ENCODE measurements at regions not wholly inside any gene's neighbourhood (a gene's known extent, or its start where the extent isn't known, plus 50 kb on each side); places are given as distances from the start of the nearest gene placed in this dataset.

GRCh38 chr15:29457729-29458128, 188.1 kb upstream of the NSMCE3 start:
- Histone ChIP-seq H3K4me2 (ENCODE audit: low read length, poor library complexity, severe bottlenecking) (no peak overlapping the region), H3K14ac (ENCODE audit: low read length in 2 of 2) (no peak overlapping the region), H3K4me1 (ENCODE audit: control insufficient read depth, insufficient read depth, low read depth, low read length) (peaks cover 3% of the 10 kb centered on the region), H3K23ac (ENCODE audit: low read length in 2 of 2) (no peak overlapping the region), H2BK120ac (ENCODE audit: low read depth, low read length) (no peak overlapping the region), H3K18ac (ENCODE audit: low read depth in 1 of 2, low read length in 2 of 2) (no peak overlapping the region), H3K27me3 (ENCODE audit: control insufficient read depth in 1 of 2, insufficient read depth in 1 of 2, low read length in 2 of 2) (peaks cover 0 to 9% of the 10 kb centered on the region in 2 experiments), H3K27ac (ENCODE audit: low read length, poor library complexity, severe bottlenecking) (no peak overlapping the region), H3K4me3 (ENCODE audit: insufficient read depth in 1 of 2, low read depth in 1 of 2, low read length in 2 of 2) (no peak overlapping the region), H4K8ac (ENCODE audit: low read length) (no peak overlapping the region), H2AFZ (ENCODE audit: low read depth, low read length) (no peak overlapping the region), H2BK12ac (ENCODE audit: low read length in 2 of 2) (no peak overlapping the region), H2BK5ac (ENCODE audit: low read depth, low read length, poor library complexity, severe bottlenecking) (no peak overlapping the region), H3K79me1 (replicated peaks; ENCODE audit: low read length, poor library complexity, severe bottlenecking) (peaks cover 3% of the 10 kb centered on the region), H4K91ac (ENCODE audit: low read length) (no peak overlapping the region), H3K9me3 (ENCODE audit: control insufficient read depth, low read length) (no peaks in the 10 kb centered on the region), H3K36me3 (ENCODE audit: control insufficient read depth in 1 of 2, insufficient read depth in 2 of 2, low read depth in 1 of 2, low read length in 2 of 2) (no peaks in the 10 kb centered on the region), H2BK15ac (ENCODE audit: low read depth, poor library complexity, severe bottlenecking) (no peak overlapping the region), H3K9ac (ENCODE audit: low read length) (no peak overlapping the region), H2AK5ac (ENCODE audit: low read length, severe bottlenecking) (no peak overlapping the region), H3K4ac (ENCODE audit: low read depth in 1 of 2, low read length in 2 of 2) (no peak overlapping the region)
- DNase-seq, result no peak
- WGBS, result 64% methylated on average over 6 of the region's 6 CpGs

- H3K4me3 ChIP-seq (ENCODE audit: insufficient read depth in 1 of 2, low read depth in 1 of 2, low read length in 2 of 2), result no peak overlapping the region
- H3K4ac ChIP-seq (ENCODE audit: low read depth in 1 of 2, low read length in 2 of 2), result no peak overlapping the region
- no peak overlapping the region for H2BK5ac ChIP-seq (ENCODE audit: low read depth, low read length, poor library complexity, severe bottlenecking)
- no peak overlapping the region for H4K8ac ChIP-seq (ENCODE audit: low read length)
- no peak overlapping the region for H2AFZ ChIP-seq (ENCODE audit: low read depth, low read length)
- no peak overlapping the region for H3K14ac ChIP-seq (ENCODE audit: low read length in 2 of 2)
- H2BK12ac ChIP-seq (ENCODE audit: low read length in 2 of 2), result no peak overlapping the region
- H3K18ac ChIP-seq (ENCODE audit: low read depth in 1 of 2, low read length in 2 of 2), result no peak overlapping the region
- WGBS, result 68% methylated on average over 8 of the region's 8 CpGs
- H3K9ac ChIP-seq (ENCODE audit: low read length), result no peak overlapping the region
- H3K79me1 ChIP-seq (replicated peaks; ENCODE audit: low read length, poor library complexity, severe bottlenecking), result peaks cover 3% of the 10 kb centered on the region
- H3K23ac ChIP-seq (ENCODE audit: low read length in 2 of 2), result no peak overlapping the region
- no peak overlapping the region for H2BK120ac ChIP-seq (ENCODE audit: low read depth, low read length)
- no peaks in the 10 kb centered on the region for H3K36me3 ChIP-seq (ENCODE audit: control insufficient read depth in 1 of 2, insufficient read depth in 2 of 2, low read depth in 1 of 2, low read length in 2 of 2)
- H3K9me3 ChIP-seq (ENCODE audit: control insufficient read depth, low read length), result no peaks in the 10 kb centered on the region
- no peak for DNase-seq
- H3K27me3 ChIP-seq (ENCODE audit: control insufficient read depth in 1 of 2, insufficient read depth in 1 of 2, low read length in 2 of 2), result peaks cover 0 to 9% of the 10 kb centered on the region in 2 experiments
- no peak overlapping the region for H3K4me2 ChIP-seq (ENCODE audit: low read length, poor library complexity, severe bottlenecking)
- H3K4me1 ChIP-seq (ENCODE audit: control insufficient read depth, insufficient read depth, low read depth, low read length), result peaks cover 4% of the 10 kb centered on the region
- no peak overlapping the region for H3K27ac ChIP-seq (ENCODE audit: low read length, poor library complexity, severe bottlenecking)
- H4K91ac ChIP-seq (ENCODE audit: low read length), result no peak overlapping the region
- no peak overlapping the region for H2AK5ac ChIP-seq (ENCODE audit: low read length, severe bottlenecking)
- H2BK15ac ChIP-seq (ENCODE audit: low read depth, poor library complexity, severe bottlenecking), result no peak overlapping the region
These were observed 187.3 kb upstream of the NSMCE3 start for GRCh38 chr15:29456964-29457363.

GRCh38 chr15:29456255-29456654, 186.6 kb upstream of the NSMCE3 start:
- Histone ChIP-seq H2BK12ac (ENCODE audit: low read length in 2 of 2) (no peak overlapping the region), H2BK5ac (ENCODE audit: low read depth, low read length, poor library complexity, severe bottlenecking) (no peak overlapping the region), H3K9ac (ENCODE audit: low read length) (no peak overlapping the region), H4K8ac (ENCODE audit: low read length) (no peak overlapping the region), H3K4me3 (ENCODE audit: insufficient read depth in 1 of 2, low read depth in 1 of 2, low read length in 2 of 2) (no peak overlapping the region), H2AFZ (ENCODE audit: low read depth, low read length) (no peak overlapping the region), H3K36me3 (ENCODE audit: control insufficient read depth in 1 of 2, insufficient read depth in 2 of 2, low read depth in 1 of 2, low read length in 2 of 2) (no peaks in the 10 kb centered on the region), H3K4ac (ENCODE audit: low read depth in 1 of 2, low read length in 2 of 2) (no peak overlapping the region), H2AK5ac (ENCODE audit: low read length, severe bottlenecking) (no peak overlapping the region), H3K14ac (ENCODE audit: low read length in 2 of 2) (no peak overlapping the region), H3K23ac (ENCODE audit: low read length in 2 of 2) (no peak overlapping the region), H3K4me2 (ENCODE audit: low read length, poor library complexity, severe bottlenecking) (no peak overlapping the region), H3K27me3 (ENCODE audit: control insufficient read depth in 1 of 2, insufficient read depth in 1 of 2, low read length in 2 of 2) (peaks cover 0 to 9% of the 10 kb centered on the region in 2 experiments), H2BK15ac (ENCODE audit: low read depth, poor library complexity, severe bottlenecking) (no peak overlapping the region), H3K79me1 (replicated peaks; ENCODE audit: low read length, poor library complexity, severe bottlenecking) (peaks cover 2% of the 10 kb centered on the region), H3K27ac (ENCODE audit: low read length, poor library complexity, severe bottlenecking) (no peak overlapping the region), H4K91ac (ENCODE audit: low read length) (no peak overlapping the region), H3K4me1 (ENCODE audit: control insufficient read depth, insufficient read depth, low read depth, low read length) (peaks cover 4% of the 10 kb centered on the region), H3K18ac (ENCODE audit: low read depth in 1 of 2, low read length in 2 of 2) (no peak overlapping the region), H3K9me3 (ENCODE audit: control insufficient read depth, low read length) (no peaks in the 10 kb centered on the region), H2BK120ac (ENCODE audit: low read depth, low read length) (no peak overlapping the region)
- DNase-seq, result no peak
- WGBS, result no CpG with 5 or more reads among the region's 4 CpGs

- no peaks in the 10 kb centered on the region for H3K9me3 ChIP-seq (ENCODE audit: control insufficient read depth, low read length)
- H3K4ac ChIP-seq (ENCODE audit: low read depth in 1 of 2, low read length in 2 of 2), result no peak overlapping the region
- no peak overlapping the region for H4K91ac ChIP-seq (ENCODE audit: low read length)
- H3K23ac ChIP-seq (ENCODE audit: low read length in 2 of 2), result no peak overlapping the region
- no peak overlapping the region for H3K4me2 ChIP-seq (ENCODE audit: low read length, poor library complexity, severe bottlenecking)
- H2AFZ ChIP-seq (ENCODE audit: low read depth, low read length), result no peak overlapping the region
- H3K9ac ChIP-seq (ENCODE audit: low read length), result no peak overlapping the region
- DNase-seq, result no peak
- H2BK120ac ChIP-seq (ENCODE audit: low read depth, low read length), result no peak overlapping the region
- no peak overlapping the region for H3K4me3 ChIP-seq (ENCODE audit: insufficient read depth in 1 of 2, low read depth in 1 of 2, low read length in 2 of 2)
- H2BK12ac ChIP-seq (ENCODE audit: low read length in 2 of 2), result no peak overlapping the region
- H3K14ac ChIP-seq (ENCODE audit: low read length in 2 of 2), result no peak overlapping the region
- no peak overlapping the region for H2BK15ac ChIP-seq (ENCODE audit: low read depth, poor library complexity, severe bottlenecking)
- no peak overlapping the region for H3K27ac ChIP-seq (ENCODE audit: low read length, poor library complexity, severe bottlenecking)
- H4K8ac ChIP-seq (ENCODE audit: low read length), result no peak overlapping the region
- no peak overlapping the region for H2BK5ac ChIP-seq (ENCODE audit: low read depth, low read length, poor library complexity, severe bottlenecking)
- H3K79me1 ChIP-seq (replicated peaks; ENCODE audit: low read length, poor library complexity, severe bottlenecking), result peaks cover 2% of the 10 kb centered on the region
- no peak overlapping the region for H2AK5ac ChIP-seq (ENCODE audit: low read length, severe bottlenecking)
- peaks cover 4% of the 10 kb centered on the region for H3K4me1 ChIP-seq (ENCODE audit: control insufficient read depth, insufficient read depth, low read depth, low read length)
- no peaks in the 10 kb centered on the region for H3K36me3 ChIP-seq (ENCODE audit: control insufficient read depth in 1 of 2, insufficient read depth in 2 of 2, low read depth in 1 of 2, low read length in 2 of 2)
- H3K18ac ChIP-seq (ENCODE audit: low read depth in 1 of 2, low read length in 2 of 2), result no peak overlapping the region
- WGBS, result 47% methylated on average over 2 of the region's 4 CpGs
- H3K27me3 ChIP-seq (ENCODE audit: control insufficient read depth in 1 of 2, insufficient read depth in 1 of 2, low read length in 2 of 2), result peaks cover 0 to 9% of the 10 kb centered on the region in 2 experiments
These were observed 185.9 kb upstream of the NSMCE3 start for GRCh38 chr15:29455530-29455929.

Measured in mesenchymal stem cell (in vitro differentiated cells and primary cell).